SKM-1 treated with dmso at 0.1 percent for 144 hours (cell line): ENCODE measurements at regions not wholly inside any gene's neighbourhood (a gene's known extent, or its start where the extent isn't known, plus 50 kb on each side); places are given as distances from the start of the nearest gene placed in this dataset.
A peak's percentile ranks its signal among the peaks of the same experiment; 100 is the strongest.

Source experiments
- DNase-seq: peaks from one replicate; lab custom pipeline; 2025; ENCODE audit not compliant: unreplicated experiment; lab: John Stamatoyannopoulos, UW

- no peak for DNase-seq
These were observed 58.2 kb downstream of the MEX3B start for GRCh38 chr15:81987628-81988027.

- DNase-seq, result no peak
These were observed 62.3 kb downstream of the MEX3B start for GRCh38 chr15:81983497-81983896.

- DNase-seq, result no peak
These were observed 63.0 kb downstream of the MEX3B start for GRCh38 chr15:81982808-81983207.

GRCh38 chr15:81981908-81982307 is 63.9 kb downstream of the MEX3B start:
- no peak for DNase-seq

- DNase-seq, result no peak
These were observed 68.4 kb downstream of the MEX3B start for GRCh38 chr15:81977464-81977863.

- DNase-seq, result no peak
These were observed 77.1 kb downstream of the MEX3B start for GRCh38 chr15:81968691-81969090.

- DNase-seq, result no peak
These were observed 79.2 kb downstream of the MEX3B start for GRCh38 chr15:81966631-81967030.

GRCh38 chr15:81962482-81962881 is 83.3 kb downstream of the MEX3B start:
- no peak for DNase-seq

- DNase-seq, result no peak
These were observed 86.6 kb downstream of the MEX3B start for GRCh38 chr15:81959196-81959595.

- no peak for DNase-seq
These were observed 88.1 kb downstream of the MEX3B start for GRCh38 chr15:81957698-81958097.

- no peak for DNase-seq
These were observed 90.3 kb downstream of the MEX3B start for GRCh38 chr15:81955382-81956062.

- no peak for DNase-seq
These were observed 91.5 kb downstream of the MEX3B start for GRCh38 chr15:81954158-81954783.

- DNase-seq, result no peak
These were observed 94.9 kb downstream of the MEX3B start for GRCh38 chr15:81950841-81951414.

- DNase-seq, result peak; percentile 53
These were observed 97.1 kb downstream of the MEX3B start for GRCh38 chr15:81948751-81949150.

GRCh38 chr15:81948222-81948621 is 97.6 kb downstream of the MEX3B start:
- DNase-seq, result peak; percentile 4

- DNase-seq, result peak; percentile 19
These were observed 98.3 kb downstream of the MEX3B start for GRCh38 chr15:81947548-81947947.

GRCh38 chr15:81945014-81945615 is 100.7 kb downstream of the MEX3B start:
- no peak for DNase-seq

- no peak for DNase-seq
These were observed 103.1 kb downstream of the MEX3B start for GRCh38 chr15:81942655-81943195.

GRCh38 chr15:81942157-81942556 is 103.7 kb downstream of the MEX3B start:
- DNase-seq, result peak; percentile 26

GRCh38 chr15:81941479-81941878 is 104.3 kb downstream of the MEX3B start:
- DNase-seq, result no peak

GRCh38 chr15:81940467-81941451 is 105.1 kb downstream of the MEX3B start:
- no peak for DNase-seq
